Activated CD8-positive, alpha-beta T cell treated with anti-CD3 and anti-CD28 coated beads for 36 hours (primary cell): ENCODE measurements at regions not wholly inside any gene's neighbourhood (a gene's known extent, or its start where the extent isn't known, plus 50 kb on each side); places are given as distances from the start of the nearest gene placed in this dataset.

ENCODE experiments used
- ATAC-seq: fragments of 200-7000 bp; cut with Tn5 transposase; one replicate; pipeline ENCODE4 v1.10.0; 2021; ENCODE audit warnings: mild to moderate bottlenecking, moderate library complexity
- CTCF ChIA-PET: fragments of 350-600 bp; sonication (Branson Sonifier 250); formaldehyde crosslinking; loops from one replicate; lab custom pipeline; 2021; ENCODE audit warnings: antibody characterized with exemption; lab: Charles Lee
- POLR2A ChIA-PET: fragments of 350-600 bp; sonication (Branson Sonifier 250); formaldehyde crosslinking; loops from one replicate; lab custom pipeline; 2021; ENCODE audit warnings: antibody characterized with exemption; lab: Charles Lee
- DNase-seq: peaks from one replicate; pipeline ENCODE4 v3.0.0-alpha.2; 2020
- H3K27ac Mint-ChIP-seq: one replicate; pipeline ENCODE4 v1.8.0; 2021; ENCODE audit warnings: mild to moderate bottlenecking, mixed read lengths
- H3K27me3 Mint-ChIP-seq: one replicate; pipeline ENCODE4 v1.8.0; 2021; ENCODE audit warnings: mixed read lengths
- H3K36me3 Mint-ChIP-seq: one replicate; pipeline ENCODE4 v1.8.0; 2021; ENCODE audit warnings: low read depth, mixed read lengths
- H3K4me1 Mint-ChIP-seq: one replicate; pipeline ENCODE4 v1.8.0; 2021; ENCODE audit warnings: low read depth, mixed read lengths
- H3K4me3 Mint-ChIP-seq: one replicate; pipeline ENCODE4 v1.8.0; 2021; ENCODE audit warnings: mild to moderate bottlenecking, moderate library complexity, mixed read lengths
- H3K9me3 Mint-ChIP-seq: one replicate; pipeline ENCODE4 v1.8.0; 2021; ENCODE audit warnings: mixed read lengths
- intact Hi-C: fragments of 100-400 bp; cut with micrococcal nuclease; formaldehyde crosslinking; loops from one replicate; pipeline ENCODE4 v1.10.0; 2022
- TF ChIP-seq, protein P1 (sequence below): fragments of 200-600 bp; IDR thresholded peaks from one replicate; pipeline ENCODE4 v1.8.0; 2022; ENCODE audit warnings: antibody characterized with exemption, mild to moderate bottlenecking

DNA sequence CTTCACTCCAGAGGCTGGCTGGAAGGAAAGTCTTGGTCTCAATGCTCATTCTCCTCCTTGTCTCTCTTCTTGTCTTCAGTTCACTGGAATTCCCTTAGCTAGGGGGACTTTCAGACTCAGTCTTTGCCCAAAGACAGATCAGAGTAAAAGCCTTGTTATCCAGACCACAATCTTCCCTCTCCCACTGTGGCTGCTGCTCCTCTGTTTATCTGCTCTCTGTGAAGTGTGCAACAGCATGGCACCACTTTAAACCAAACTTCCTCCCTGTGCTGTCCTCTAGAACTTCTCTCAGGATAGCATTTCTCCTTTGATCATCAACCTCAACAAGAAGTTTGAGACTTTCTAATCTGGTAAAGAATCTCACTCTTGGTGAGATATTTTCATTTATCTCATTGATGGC lies 530.1 kb upstream of the SLIT2 start:
- Mint-ChIP-seq H3K9me3 (peaks cover 6% of the 10 kb centered on the region), H3K4me3 (no peak overlapping the region), H3K27me3 (no peaks in the 10 kb centered on the region), H3K4me1 (no peaks in the 10 kb centered on the region), H3K27ac (no peak overlapping the region), H3K36me3 (no peaks in the 10 kb centered on the region)
- ChIA-PET CTCF (no interaction called here), POLR2A (no interaction called here)
- DNase-seq = no peak
- TF ChIP-seq, protein P1, sequence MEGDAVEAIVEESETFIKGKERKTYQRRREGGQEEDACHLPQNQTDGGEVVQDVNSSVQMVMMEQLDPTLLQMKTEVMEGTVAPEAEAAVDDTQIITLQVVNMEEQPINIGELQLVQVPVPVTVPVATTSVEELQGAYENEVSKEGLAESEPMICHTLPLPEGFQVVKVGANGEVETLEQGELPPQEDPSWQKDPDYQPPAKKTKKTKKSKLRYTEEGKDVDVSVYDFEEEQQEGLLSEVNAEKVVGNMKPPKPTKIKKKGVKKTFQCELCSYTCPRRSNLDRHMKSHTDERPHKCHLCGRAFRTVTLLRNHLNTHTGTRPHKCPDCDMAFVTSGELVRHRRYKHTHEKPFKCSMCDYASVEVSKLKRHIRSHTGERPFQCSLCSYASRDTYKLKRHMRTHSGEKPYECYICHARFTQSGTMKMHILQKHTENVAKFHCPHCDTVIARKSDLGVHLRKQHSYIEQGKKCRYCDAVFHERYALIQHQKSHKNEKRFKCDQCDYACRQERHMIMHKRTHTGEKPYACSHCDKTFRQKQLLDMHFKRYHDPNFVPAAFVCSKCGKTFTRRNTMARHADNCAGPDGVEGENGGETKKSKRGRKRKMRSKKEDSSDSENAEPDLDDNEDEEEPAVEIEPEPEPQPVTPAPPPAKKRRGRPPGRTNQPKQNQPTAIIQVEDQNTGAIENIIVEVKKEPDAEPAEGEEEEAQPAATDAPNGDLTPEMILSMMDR = no peak
- intact Hi-C loops = no loop called here
- no peak for ATAC-seq

DNA sequence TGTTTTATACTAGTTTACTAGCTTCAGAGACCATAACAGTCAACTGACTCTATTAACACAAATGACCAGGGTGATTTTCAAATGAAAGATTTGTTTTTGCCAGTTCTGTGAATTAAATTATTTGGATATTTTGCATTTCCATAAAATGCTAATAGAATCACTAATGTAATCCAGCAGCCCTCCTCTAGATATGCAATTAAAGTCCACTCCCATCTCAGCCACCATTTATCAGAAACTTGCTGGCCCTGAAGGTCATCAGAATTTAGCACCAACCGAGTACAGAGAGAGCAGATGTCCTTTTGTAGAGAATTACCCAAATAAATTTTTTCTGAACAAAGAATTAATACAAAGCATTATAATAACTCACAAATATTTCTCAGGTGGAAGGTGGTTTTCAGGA lies 531.1 kb upstream of the SLIT2 start:
- DNase-seq (no peak), ATAC-seq (no peak)
- CTCF ChIA-PET = no interaction called here
- Mint-ChIP-seq H3K27me3 (no peaks in the 10 kb centered on the region), H3K4me1 (no peaks in the 10 kb centered on the region), H3K9me3 (peaks cover 6% of the 10 kb centered on the region), H3K4me3 (no peak overlapping the region), H3K36me3 (no peaks in the 10 kb centered on the region), H3K27ac (no peak overlapping the region)
- TF ChIP-seq, protein P1 = no peak
- intact Hi-C loops = no loop called here
- POLR2A ChIA-PET = no interaction called here

DNA sequence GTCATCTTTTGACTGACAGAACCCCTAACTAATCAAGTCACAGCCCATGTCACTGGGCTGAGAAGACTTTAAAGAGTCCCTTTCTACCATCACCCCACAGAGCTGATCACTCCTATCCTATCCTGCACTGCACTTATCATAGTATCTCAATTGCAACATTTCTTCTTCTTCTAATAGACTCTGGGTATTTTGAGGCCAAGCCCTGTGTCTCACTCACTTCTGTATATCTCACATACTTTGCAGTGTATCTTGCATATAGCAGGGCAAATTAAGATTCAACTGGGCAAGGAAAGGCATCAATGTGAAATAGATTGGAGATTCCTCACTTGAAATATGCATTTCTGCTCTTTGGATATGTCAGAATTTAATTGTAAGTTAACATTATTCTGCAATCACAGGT lies 531.5 kb upstream of the SLIT2 start:
- TF ChIP-seq, protein P1 = no peak
- Mint-ChIP-seq H3K9me3 (peaks cover 6% of the 10 kb centered on the region), H3K36me3 (no peaks in the 10 kb centered on the region), H3K27ac (no peak overlapping the region), H3K4me1 (no peaks in the 10 kb centered on the region), H3K4me3 (no peak overlapping the region), H3K27me3 (no peaks in the 10 kb centered on the region)
- intact Hi-C loops = no loop called here
- POLR2A ChIA-PET = no interaction called here
- CTCF ChIA-PET = no interaction called here
- DNase-seq = no peak
- no peak for ATAC-seq

DNA sequence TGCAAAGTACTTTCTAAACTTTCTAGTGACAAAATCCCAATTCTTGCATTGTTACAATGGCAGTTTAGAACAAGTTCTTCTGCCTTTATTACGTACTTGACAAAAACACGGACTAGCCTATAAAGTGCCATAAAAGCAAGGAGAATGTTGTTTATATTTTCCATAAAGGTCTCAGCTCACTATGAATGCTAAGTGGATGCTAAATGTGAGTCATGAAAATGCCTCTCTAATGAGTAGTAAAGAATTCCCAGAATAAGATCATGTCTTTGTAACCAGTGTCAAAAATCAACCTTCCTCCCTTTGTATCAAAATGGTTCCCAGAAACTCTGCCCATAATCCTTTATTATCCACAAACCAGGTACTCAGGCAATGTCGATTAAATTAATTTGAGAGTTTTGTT lies 539.8 kb upstream of the SLIT2 start:
- ChIA-PET POLR2A (no interaction called here), CTCF (no interaction called here)
- Mint-ChIP-seq H3K9me3 (peaks cover 4% of the 10 kb centered on the region), H3K4me1 (no peaks in the 10 kb centered on the region), H3K27me3 (no peaks in the 10 kb centered on the region), H3K27ac (no peak overlapping the region), H3K36me3 (no peaks in the 10 kb centered on the region), H3K4me3 (no peak overlapping the region)
- intact Hi-C loops = no loop called here
- TF ChIP-seq, protein P1 = no peak
- DNase-seq (no peak), ATAC-seq (no peak)

DNA sequence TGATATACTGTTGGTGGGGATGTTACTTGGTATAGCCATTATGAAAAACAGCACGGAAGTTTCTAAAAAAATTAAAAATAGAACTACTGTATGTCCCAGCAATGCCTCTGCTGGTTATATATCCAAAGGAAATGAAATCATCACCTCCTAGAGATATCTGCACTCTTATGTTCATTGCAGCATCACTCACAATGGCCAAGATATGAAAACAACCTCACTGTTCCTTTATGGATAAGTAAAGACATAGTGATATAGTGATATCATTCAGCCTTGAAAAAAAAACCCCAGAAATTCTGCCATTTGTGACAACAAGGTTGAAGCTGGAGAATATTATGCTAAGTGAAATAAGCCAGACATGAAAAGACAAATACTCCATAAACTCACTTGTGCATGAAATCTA lies 543.8 kb upstream of the SLIT2 start:
- no peak overlapping the region for H3K4me3 Mint-ChIP-seq
- TF ChIP-seq, protein P1 = no peak
- no peak for ATAC-seq
- H3K27me3 Mint-ChIP-seq = no peaks in the 10 kb centered on the region
- H3K36me3 Mint-ChIP-seq = no peaks in the 10 kb centered on the region
- ChIA-PET CTCF (no interaction called here), POLR2A (no interaction called here)
- peaks cover 7% of the 10 kb centered on the region for H3K9me3 Mint-ChIP-seq
- H3K4me1 Mint-ChIP-seq = no peaks in the 10 kb centered on the region
- H3K27ac Mint-ChIP-seq = no peak overlapping the region
- DNase-seq = no peak
- intact Hi-C loops = no loop called here
